ENCODE measurements at regions not wholly inside any gene's neighbourhood (a gene's known extent, or its start where the extent isn't known, plus 50 kb on each side); places are given as distances from the start of the nearest gene placed in this dataset.

DNA sequence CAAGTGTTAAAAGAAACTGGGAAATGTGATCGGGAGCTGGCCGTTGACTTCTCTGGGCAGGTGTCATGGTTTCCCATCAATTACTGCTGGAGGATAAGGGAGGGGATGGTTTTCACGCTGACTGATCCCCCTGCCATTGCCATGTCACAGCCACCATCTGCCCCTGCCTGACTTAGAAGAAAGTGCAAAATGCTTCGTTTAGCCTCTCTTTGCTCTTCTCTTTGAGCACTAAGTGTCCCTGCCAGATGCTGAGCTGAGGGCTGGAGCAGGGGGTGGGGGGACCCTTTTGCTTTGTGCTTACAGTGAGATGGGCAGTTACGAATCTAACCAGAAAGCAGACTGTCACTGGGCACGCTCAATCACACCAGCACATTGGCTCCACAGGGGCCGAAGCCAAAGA is 138.4 kb upstream of the ALDH1B1 start:
- no peak for TF ChIP-seq POLR2A (IDR thresholded peaks at IDR 0.05)
- TF ChIP-seq, protein P1, sequence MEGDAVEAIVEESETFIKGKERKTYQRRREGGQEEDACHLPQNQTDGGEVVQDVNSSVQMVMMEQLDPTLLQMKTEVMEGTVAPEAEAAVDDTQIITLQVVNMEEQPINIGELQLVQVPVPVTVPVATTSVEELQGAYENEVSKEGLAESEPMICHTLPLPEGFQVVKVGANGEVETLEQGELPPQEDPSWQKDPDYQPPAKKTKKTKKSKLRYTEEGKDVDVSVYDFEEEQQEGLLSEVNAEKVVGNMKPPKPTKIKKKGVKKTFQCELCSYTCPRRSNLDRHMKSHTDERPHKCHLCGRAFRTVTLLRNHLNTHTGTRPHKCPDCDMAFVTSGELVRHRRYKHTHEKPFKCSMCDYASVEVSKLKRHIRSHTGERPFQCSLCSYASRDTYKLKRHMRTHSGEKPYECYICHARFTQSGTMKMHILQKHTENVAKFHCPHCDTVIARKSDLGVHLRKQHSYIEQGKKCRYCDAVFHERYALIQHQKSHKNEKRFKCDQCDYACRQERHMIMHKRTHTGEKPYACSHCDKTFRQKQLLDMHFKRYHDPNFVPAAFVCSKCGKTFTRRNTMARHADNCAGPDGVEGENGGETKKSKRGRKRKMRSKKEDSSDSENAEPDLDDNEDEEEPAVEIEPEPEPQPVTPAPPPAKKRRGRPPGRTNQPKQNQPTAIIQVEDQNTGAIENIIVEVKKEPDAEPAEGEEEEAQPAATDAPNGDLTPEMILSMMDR (IDR thresholded peaks at IDR 0.05), result no peak

All from breast epithelium (tissue), 3 donors.